PFSK-1 (cell line): ENCODE measurements at regions not wholly inside any gene's neighbourhood (a gene's known extent, or its start where the extent isn't known, plus 50 kb on each side); places are given as distances from the start of the nearest gene placed in this dataset.

Experiments used
- FOXP2 ChIP-seq: optimal IDR thresholded peaks from 2 replicates; pipeline ENCODE3; 2011; ENCODE audit warnings: borderline replicate concordance, control low read depth, inconsistent platforms; ENCODE audit not compliant: insufficient read depth; ENCODE audit errors: extremely low read length, extremely low read depth
- POLR2AphosphoS5 ChIP-seq: IDR thresholded peaks from 2 replicates; pipeline ENCODE4 v1.6.1; 2012; ENCODE audit warnings: low read depth, mild to moderate bottlenecking, control low read depth, low read length, moderate library complexity
- SIN3A ChIP-seq: IDR thresholded peaks from 2 replicates; pipeline ENCODE4 v1.6.1; 2012; ENCODE audit warnings: mild to moderate bottlenecking, low read length, moderate library complexity, borderline replicate concordance; ENCODE audit not compliant: insufficient read depth
- TAF1 ChIP-seq: IDR thresholded peaks from 2 replicates; pipeline ENCODE4 v1.6.1; 2012; ENCODE audit warnings: low read length, control low read depth, borderline replicate concordance; ENCODE audit not compliant: insufficient read depth
- TF ChIP-seq, protein P1 (sequence below), 2 experiments: IDR thresholded peaks; 2 replicates each; pipeline versions ENCODE4 v1.6.1 to v1.8.0; 2011 to 2012; ENCODE audit warnings: low read depth in 2 of 2, low read length in 2 of 2, control low read depth in 1 of 2, inconsistent platforms in 1 of 2, mild to moderate bottlenecking in 1 of 2, moderate library complexity in 1 of 2; ENCODE audit not compliant: insufficient read depth in 1 of 2

DNA sequence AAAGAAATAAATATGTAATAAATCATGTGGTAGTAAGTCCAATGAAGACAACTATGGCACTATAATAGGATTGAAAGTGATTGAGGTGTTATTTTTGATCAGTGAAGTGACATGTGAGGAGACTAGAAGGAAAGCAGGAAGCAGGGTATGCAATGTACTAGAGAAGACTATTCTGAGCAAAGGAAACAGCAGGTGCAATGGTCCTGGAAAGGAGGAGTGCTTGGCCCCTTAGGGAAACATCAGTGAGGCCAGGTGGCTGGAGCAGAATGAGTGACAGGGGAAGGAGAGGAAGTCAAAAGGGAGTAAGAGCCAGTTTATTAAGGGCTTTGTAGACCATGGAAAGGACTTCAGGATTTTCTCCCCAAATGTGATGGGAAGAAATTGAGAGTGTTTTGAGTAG, 207.6 kb upstream of the HCCS start:
- TF ChIP-seq, protein P1, sequence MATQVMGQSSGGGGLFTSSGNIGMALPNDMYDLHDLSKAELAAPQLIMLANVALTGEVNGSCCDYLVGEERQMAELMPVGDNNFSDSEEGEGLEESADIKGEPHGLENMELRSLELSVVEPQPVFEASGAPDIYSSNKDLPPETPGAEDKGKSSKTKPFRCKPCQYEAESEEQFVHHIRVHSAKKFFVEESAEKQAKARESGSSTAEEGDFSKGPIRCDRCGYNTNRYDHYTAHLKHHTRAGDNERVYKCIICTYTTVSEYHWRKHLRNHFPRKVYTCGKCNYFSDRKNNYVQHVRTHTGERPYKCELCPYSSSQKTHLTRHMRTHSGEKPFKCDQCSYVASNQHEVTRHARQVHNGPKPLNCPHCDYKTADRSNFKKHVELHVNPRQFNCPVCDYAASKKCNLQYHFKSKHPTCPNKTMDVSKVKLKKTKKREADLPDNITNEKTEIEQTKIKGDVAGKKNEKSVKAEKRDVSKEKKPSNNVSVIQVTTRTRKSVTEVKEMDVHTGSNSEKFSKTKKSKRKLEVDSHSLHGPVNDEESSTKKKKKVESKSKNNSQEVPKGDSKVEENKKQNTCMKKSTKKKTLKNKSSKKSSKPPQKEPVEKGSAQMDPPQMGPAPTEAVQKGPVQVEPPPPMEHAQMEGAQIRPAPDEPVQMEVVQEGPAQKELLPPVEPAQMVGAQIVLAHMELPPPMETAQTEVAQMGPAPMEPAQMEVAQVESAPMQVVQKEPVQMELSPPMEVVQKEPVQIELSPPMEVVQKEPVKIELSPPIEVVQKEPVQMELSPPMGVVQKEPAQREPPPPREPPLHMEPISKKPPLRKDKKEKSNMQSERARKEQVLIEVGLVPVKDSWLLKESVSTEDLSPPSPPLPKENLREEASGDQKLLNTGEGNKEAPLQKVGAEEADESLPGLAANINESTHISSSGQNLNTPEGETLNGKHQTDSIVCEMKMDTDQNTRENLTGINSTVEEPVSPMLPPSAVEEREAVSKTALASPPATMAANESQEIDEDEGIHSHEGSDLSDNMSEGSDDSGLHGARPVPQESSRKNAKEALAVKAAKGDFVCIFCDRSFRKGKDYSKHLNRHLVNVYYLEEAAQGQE (IDR thresholded peaks at IDR 0.05; ENCODE audit: insufficient read depth in 1 of 2, low read depth in 2 of 2, low read length in 2 of 2) = no peak
- no peak for TF ChIP-seq POLR2AphosphoS5
- TF ChIP-seq FOXP2 = no peak
- TF ChIP-seq SIN3A = no peak
- TF ChIP-seq TAF1 = no peak

DNA sequence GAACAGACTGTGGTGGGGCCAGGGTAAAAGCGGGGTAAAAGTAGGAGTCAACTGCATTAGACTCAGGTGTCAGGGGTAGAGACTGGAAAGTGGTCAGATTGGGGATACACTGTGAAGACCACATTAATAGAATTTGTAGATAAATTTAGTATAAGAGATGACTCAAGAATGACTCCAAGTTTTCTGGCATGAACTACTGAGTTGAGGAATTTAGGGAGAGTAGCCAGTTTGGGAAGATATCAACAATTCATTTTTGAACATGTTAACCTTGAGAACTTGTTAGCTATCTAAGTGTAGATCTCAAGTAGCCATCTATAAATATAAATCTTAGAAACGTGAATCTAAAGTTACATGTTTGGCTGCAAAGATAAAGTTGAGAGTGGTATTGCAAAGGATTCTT, 206.9 kb upstream of the HCCS start:
- TF ChIP-seq FOXP2 (no peak), TAF1 (no peak), SIN3A (no peak)
- TF ChIP-seq, protein P1 (IDR thresholded peaks at IDR 0.05; ENCODE audit: insufficient read depth in 1 of 2, low read depth in 2 of 2, low read length in 2 of 2) = no peak

DNA sequence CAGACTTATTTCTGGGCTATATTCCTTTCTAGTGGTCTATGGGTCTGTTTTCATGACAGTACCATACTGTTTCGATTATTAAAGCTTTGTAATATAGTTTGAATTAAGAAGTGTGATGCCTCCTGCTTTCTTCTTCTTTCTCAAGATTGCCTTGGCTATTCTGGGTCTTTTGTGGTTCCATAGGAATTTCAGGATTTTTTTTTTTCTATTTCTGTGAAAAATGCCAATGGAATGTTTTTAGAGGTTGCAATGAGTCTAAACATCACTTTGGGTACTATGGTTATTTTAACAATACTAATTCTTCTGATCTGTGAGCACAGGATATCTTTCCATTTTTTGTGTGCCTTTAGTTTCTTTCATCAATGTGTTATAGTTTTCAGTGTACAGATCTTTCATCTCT, 204.3 kb upstream of the HCCS start:
- TF ChIP-seq TAF1 (no peak), SIN3A (no peak), POLR2AphosphoS5 (no peak), FOXP2 (no peak)
- TF ChIP-seq, protein P1 (IDR thresholded peaks at IDR 0.05; ENCODE audit: insufficient read depth in 1 of 2, low read depth in 2 of 2, low read length in 2 of 2) = no peak

DNA sequence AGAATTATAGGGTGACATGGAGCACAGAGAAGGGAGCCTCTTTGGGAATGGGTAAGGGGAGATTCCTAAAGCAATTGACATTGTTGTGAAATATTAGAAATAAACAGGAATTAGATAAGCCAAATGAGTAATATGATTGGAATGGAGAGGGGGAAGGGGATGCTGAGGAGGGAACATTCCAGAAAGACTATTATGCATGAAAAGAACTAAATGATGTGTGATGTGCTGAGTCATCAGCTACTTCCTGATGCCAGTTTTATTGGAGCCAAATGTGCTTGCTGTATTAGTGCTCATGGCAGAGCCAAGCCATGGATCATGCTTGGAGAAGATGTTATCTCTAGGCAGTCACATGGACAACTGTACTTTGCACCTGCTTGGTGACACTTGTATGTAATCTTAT, 189.0 kb upstream of the HCCS start:
- no peak for TF ChIP-seq TAF1
- no peak for TF ChIP-seq POLR2AphosphoS5

DNA sequence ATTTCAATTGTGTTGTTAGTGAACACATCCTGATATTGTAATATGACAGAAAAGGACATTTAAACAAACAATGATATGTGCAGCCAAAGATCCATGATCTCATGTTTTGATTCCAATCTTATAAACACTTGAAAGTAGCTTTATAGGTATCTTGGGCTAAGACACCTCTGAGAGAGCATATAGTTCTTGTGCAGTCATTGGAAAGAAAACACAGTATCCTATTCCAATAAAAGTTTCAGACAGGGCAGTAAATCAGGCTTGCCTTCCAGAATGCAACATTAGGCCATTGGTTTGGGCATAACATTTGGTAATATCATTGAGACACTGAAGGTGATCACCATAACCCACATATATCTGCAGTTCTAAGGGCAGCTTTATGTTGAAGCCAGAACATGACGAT, 188.3 kb upstream of the HCCS start:
- no peak for TF ChIP-seq SIN3A
- TF ChIP-seq, protein P1 (IDR thresholded peaks at IDR 0.05; ENCODE audit: insufficient read depth in 1 of 2, low read depth in 2 of 2, low read length in 2 of 2) = no peak
- TF ChIP-seq FOXP2 = no peak
- no peak for TF ChIP-seq TAF1
- TF ChIP-seq POLR2AphosphoS5 = no peak
